H9 (cell line): ENCODE measurements at regions not wholly inside any gene's neighbourhood (a gene's known extent, or its start where the extent isn't known, plus 50 kb on each side); places are given as distances from the start of the nearest gene placed in this dataset.
A peak's percentile ranks its signal among the peaks of the same experiment; 100 is the strongest.

ENCODE experiments used
- DNase-seq: peaks from one replicate; pipeline ENCODE4 v3.0.0-alpha.2; 2017
- H2AFZ ChIP-seq: one replicate; pipeline ENCODE4 v1.6.1; 2013; ENCODE audit warnings: mild to moderate bottlenecking, low read length, control low read depth, moderate library complexity
- H2AK5ac ChIP-seq: 2 replicates; pipeline ENCODE4 v1.6.1; 2013; ENCODE audit warnings: low read length, control low read depth, mixed read lengths; ENCODE audit not compliant: insufficient read length
- H2BK120ac ChIP-seq: one replicate; pipeline ENCODE4 v1.6.1; 2013; ENCODE audit warnings: low read depth, mild to moderate bottlenecking, low read length, control low read depth, inconsistent platforms; ENCODE audit not compliant: poor library complexity, severe bottlenecking
- H2BK12ac ChIP-seq: 2 replicates; pipeline ENCODE4 v1.6.1; 2013; ENCODE audit warnings: low read length, control low read depth, mixed read lengths, low read depth; ENCODE audit not compliant: insufficient read length
- H2BK15ac ChIP-seq: 2 replicates; pipeline ENCODE4 v1.6.1; 2013; ENCODE audit warnings: low read depth, low read length, control low read depth
- H2BK20ac ChIP-seq: one replicate; pipeline ENCODE4 v1.6.1; 2013; ENCODE audit warnings: low read depth, mild to moderate bottlenecking, low read length, control low read depth, inconsistent platforms; ENCODE audit not compliant: poor library complexity, severe bottlenecking
- H2BK5ac ChIP-seq: 2 replicates; pipeline ENCODE4 v1.6.1; 2013; ENCODE audit warnings: low read length, control low read depth, mixed read lengths; ENCODE audit not compliant: insufficient read length
- H3K14ac ChIP-seq: 2 replicates; pipeline ENCODE4 v1.6.1; 2013; ENCODE audit warnings: low read length, control low read depth; ENCODE audit not compliant: insufficient read depth
- H3K18ac ChIP-seq: 2 replicates; pipeline ENCODE4 v1.6.1; 2013; ENCODE audit warnings: low read depth, mild to moderate bottlenecking, mixed read lengths, low read length, control low read depth; ENCODE audit not compliant: insufficient read length
- H3K23ac ChIP-seq: 2 replicates; pipeline ENCODE4 v1.6.1; 2013; ENCODE audit warnings: low read length, control low read depth, mixed read lengths, low read depth; ENCODE audit not compliant: insufficient read length
- H3K23me2 ChIP-seq: 2 replicates; pipeline ENCODE4 v1.6.1; 2013; ENCODE audit warnings: low read depth, mild to moderate bottlenecking, mixed read lengths, low read length, control low read depth; ENCODE audit not compliant: insufficient read length, poor library complexity, severe bottlenecking
- H3K27ac ChIP-seq: 2 replicates; pipeline ENCODE4 v1.5.1; 2013; ENCODE audit warnings: low read length, control low read depth, mixed read lengths, low read depth; ENCODE audit not compliant: insufficient read length
- H3K27me3 ChIP-seq: 2 replicates; pipeline ENCODE4 v1.6.1; 2013; ENCODE audit warnings: low read length, control low read depth, inconsistent platforms; ENCODE audit not compliant: insufficient read depth
- H3K4ac ChIP-seq: 2 replicates; pipeline ENCODE4 v1.6.1; 2013; ENCODE audit warnings: low read depth, mild to moderate bottlenecking, control low read depth, inconsistent platforms, low read length, moderate library complexity
- H3K4me1 ChIP-seq: 2 replicates; pipeline ENCODE4 v1.6.1; 2013; ENCODE audit warnings: low read length, control low read depth, inconsistent platforms; ENCODE audit not compliant: insufficient read depth
- H3K4me2 ChIP-seq: 2 replicates; pipeline ENCODE4 v1.6.1; 2013; ENCODE audit warnings: low read length, control low read depth, mixed read lengths; ENCODE audit not compliant: insufficient read length, insufficient read depth
- H3K56ac ChIP-seq: 2 replicates; pipeline ENCODE4 v1.6.1; 2013; ENCODE audit warnings: low read depth, mild to moderate bottlenecking, mixed read lengths, low read length, control low read depth; ENCODE audit not compliant: insufficient read length
- H3K79me1 ChIP-seq: 2 replicates; pipeline ENCODE4 v1.6.1; 2013; ENCODE audit warnings: low read depth, mild to moderate bottlenecking, moderate library complexity, low read length, control low read depth, inconsistent platforms; ENCODE audit not compliant: insufficient read depth, poor library complexity, severe bottlenecking
- H3K79me2 ChIP-seq: 2 replicates; pipeline ENCODE4 v1.6.1; 2013; ENCODE audit warnings: low read length, control low read depth, inconsistent platforms; ENCODE audit not compliant: insufficient read depth
- H3K9ac ChIP-seq: 2 replicates; pipeline ENCODE4 v1.6.1; 2013; ENCODE audit warnings: low read length, control low read depth, mixed read lengths; ENCODE audit not compliant: insufficient read length; ENCODE audit errors: extremely low read depth
- H3K9me3 ChIP-seq: one replicate; pipeline ENCODE4 v1.6.1; 2013; ENCODE audit warnings: low read depth, low read length, inconsistent platforms; ENCODE audit not compliant: control insufficient read depth
- H3T11ph ChIP-seq: one replicate; pipeline ENCODE4 v1.6.1; 2013; ENCODE audit warnings: mild to moderate bottlenecking, low read length, control low read depth, inconsistent platforms
- H4K20me1 ChIP-seq: one replicate; pipeline ENCODE4 v1.6.1; 2013; ENCODE audit not compliant: control insufficient read depth, insufficient read length, insufficient read depth
- H4K5ac ChIP-seq: 2 replicates; pipeline ENCODE4 v1.6.1; 2013; ENCODE audit warnings: low read depth, mild to moderate bottlenecking, mixed read lengths, low read length, control low read depth; ENCODE audit not compliant: insufficient read length
- H4K8ac ChIP-seq: replicated peaks from 2 replicates; pipeline ENCODE4 v1.6.1; 2013; ENCODE audit warnings: low read length, control low read depth, mixed read lengths, low read depth; ENCODE audit not compliant: insufficient read length
- H4K91ac ChIP-seq: 2 replicates; pipeline ENCODE4 v1.6.1; 2013; ENCODE audit warnings: low read depth, mild to moderate bottlenecking, moderate library complexity, mixed read lengths, low read length, control low read depth; ENCODE audit not compliant: insufficient read length
- H3K27ac Mint-ChIP-seq, 3 experiments: 2 replicates in 2 of 3; 3 replicates in 1 of 3; pipeline ENCODE4 v1.8.0; 2020 to 2021; ENCODE audit warnings: mixed read lengths in 3 of 3, mild to moderate bottlenecking in 1 of 3, moderate library complexity in 1 of 3
- H3K27me3 Mint-ChIP-seq: 2 replicates; pipeline ENCODE4 v1.8.0; 2021; ENCODE audit warnings: low read depth, mild to moderate bottlenecking, moderate library complexity, mixed read lengths
- H3K36me3 Mint-ChIP-seq, 3 experiments: 2 replicates in 2 of 3; 3 replicates in 1 of 3; pipeline ENCODE4 v1.8.0; 2020 to 2021; ENCODE audit warnings: low read depth in 3 of 3, mixed read lengths in 3 of 3; ENCODE audit not compliant: insufficient read depth in 1 of 3
- H3K4me1 Mint-ChIP-seq, 2 experiments: 2 replicates each; pipeline ENCODE4 v1.8.0; 2020; ENCODE audit warnings: mixed read lengths in 2 of 2
- H3K4me3 Mint-ChIP-seq, 2 experiments: 2 replicates in 1 of 2; 3 replicates in 1 of 2; pipeline ENCODE4 v1.8.0; 2020 to 2021; ENCODE audit warnings: mild to moderate bottlenecking in 2 of 2, mixed read lengths in 2 of 2, moderate library complexity in 1 of 2
- H3K9me3 Mint-ChIP-seq, 2 experiments: 2 replicates in 1 of 2; 3 replicates in 1 of 2; pipeline ENCODE4 v1.8.0; 2020; ENCODE audit warnings: mild to moderate bottlenecking in 2 of 2, mixed read lengths in 2 of 2, moderate library complexity in 1 of 2
- CTCF ChIP-seq: fragments of 200-600 bp; sonication (generic); conservative IDR thresholded peaks from 3 replicates; pipeline ENCODE4 v1.8.0; 2021; ENCODE audit warnings: antibody characterized with exemption, mild to moderate bottlenecking
- WGBS: extraction: QIAGEN DNeasy Blood & Tissue Kit; methylation state at CpG from one replicate; pipeline ENCODE4 v1.1.7; 2013; ENCODE audit warnings: missing lambda C conversion rate, low lambda C conversion rate, mixed read lengths; ENCODE audit not compliant: insufficient read length; ENCODE audit errors: extremely low coverage; 5-methylcytosine and 5-hydroxymethylcytosine counted together

- Histone ChIP-seq H3K4ac (no peak overlapping the region), H3K27ac (no peak overlapping the region), H3K9me3 (no peaks in the 10 kb centered on the region), H3K4me2 (no peak overlapping the region), H4K5ac (no peak overlapping the region), H3K79me1 (no peaks in the 10 kb centered on the region), H2BK5ac (no peak overlapping the region), H3K56ac (no peak overlapping the region), H4K8ac (no peak overlapping the region), H3K23ac (no peak overlapping the region), H3K14ac (peak overlapping the region; percentile 3; the same call in 1 of the 2 replicates), H2BK20ac (no peak overlapping the region), H2BK12ac (no peak overlapping the region), H4K20me1 (no peaks in the 10 kb centered on the region), H3K27me3 (no peaks in the 10 kb centered on the region), H3T11ph (no peak overlapping the region), H2AFZ (no peak overlapping the region), H3K23me2 (no peaks in the 10 kb centered on the region), H3K9ac (no peak overlapping the region), H3K79me2 (no peaks in the 10 kb centered on the region), H2AK5ac (no peak overlapping the region), H3K18ac (no peak overlapping the region), H3K4me1 (no peaks in the 10 kb centered on the region), H4K91ac (no peak overlapping the region), H2BK120ac (no peak overlapping the region), H2BK15ac (no peak overlapping the region)
- Mint-ChIP-seq H3K27ac (no peak overlapping the region; a peak in 1 of 7 replicates), H3K9me3 (no peaks in the 10 kb centered on the region; a peak in 1 of 5 replicates), H3K36me3 (peaks cover 0 to 2% (median 0%) of the 10 kb centered on the region in 3 experiments; a peak in 1 of 7 replicates), H3K4me3 (no peak overlapping the region), H3K4me1 (peaks cover 4 to 5% of the 10 kb centered on the region in 2 experiments; a peak in 3 of 4 replicates), H3K27me3 (0 out of 2 replicates have a peak, but pooled peaks cover 1% of the 10 kb centered on the region)
- no peak for DNase-seq
- TF ChIP-seq CTCF: no peak
- WGBS: no CpG with 5 or more reads among the region's 31 CpGs
These were observed 408.1 kb downstream of the GALR1 start for GRCh38 chr18:77657651-77658298.
